ENCODE measurements at regions not wholly inside any gene's neighbourhood (a gene's known extent, or its start where the extent isn't known, plus 50 kb on each side); places are given as distances from the start of the nearest gene placed in this dataset.
"Not testable (repeated sequence)": the region's sequence is repeated elsewhere in the genome, so short reads cannot be mapped to it uniquely, and the experiment has no call there.

DNA sequence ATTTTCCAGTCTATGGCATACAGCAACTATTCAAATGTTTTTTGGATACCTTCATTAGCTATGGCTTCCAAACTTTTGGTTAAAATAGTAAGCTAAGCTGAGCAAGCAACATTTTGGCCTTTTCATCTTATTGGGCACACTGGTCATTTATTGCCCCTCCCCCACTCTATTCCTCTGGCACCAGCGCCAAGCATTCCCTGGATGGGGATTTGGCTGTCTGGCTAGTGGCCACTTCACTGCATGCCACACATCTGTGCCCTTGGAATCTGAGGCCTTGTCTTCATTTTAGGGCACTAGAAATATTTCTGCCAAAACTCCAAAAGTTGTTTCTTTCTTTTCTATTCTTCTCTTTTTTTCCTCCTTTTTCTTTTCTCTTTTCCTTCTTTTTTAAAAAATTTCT is 305.8 kb upstream of the POTED start:
- DNase-seq, H3K9me3 ChIP-seq, H3K36me3 ChIP-seq, H3K4me3 ChIP-seq, H3K27me3 ChIP-seq: not testable (repeated sequence)

DNA sequence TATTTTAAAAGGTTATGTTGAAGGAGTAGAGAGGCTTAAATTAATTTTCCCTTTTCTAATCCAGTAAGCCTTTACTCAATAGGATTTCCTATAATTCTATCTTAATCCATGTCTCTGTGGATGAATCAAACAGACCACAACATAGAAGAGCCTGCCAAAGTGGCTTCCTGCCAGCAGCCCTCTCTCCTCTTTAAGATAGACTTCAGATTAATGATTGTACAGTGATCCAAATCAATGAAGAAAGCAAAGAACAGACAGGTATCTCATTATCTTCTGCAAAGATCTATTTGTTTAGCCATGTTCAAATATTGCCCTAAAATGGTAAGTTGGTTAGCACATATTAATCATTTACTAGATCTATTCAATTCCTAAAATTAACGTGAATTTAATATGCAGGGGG is 304.7 kb upstream of the POTED start:
- not testable (repeated sequence) for H3K27me3 ChIP-seq, DNase-seq, H3K36me3 ChIP-seq, H3K4me3 ChIP-seq, H3K9me3 ChIP-seq

DNA sequence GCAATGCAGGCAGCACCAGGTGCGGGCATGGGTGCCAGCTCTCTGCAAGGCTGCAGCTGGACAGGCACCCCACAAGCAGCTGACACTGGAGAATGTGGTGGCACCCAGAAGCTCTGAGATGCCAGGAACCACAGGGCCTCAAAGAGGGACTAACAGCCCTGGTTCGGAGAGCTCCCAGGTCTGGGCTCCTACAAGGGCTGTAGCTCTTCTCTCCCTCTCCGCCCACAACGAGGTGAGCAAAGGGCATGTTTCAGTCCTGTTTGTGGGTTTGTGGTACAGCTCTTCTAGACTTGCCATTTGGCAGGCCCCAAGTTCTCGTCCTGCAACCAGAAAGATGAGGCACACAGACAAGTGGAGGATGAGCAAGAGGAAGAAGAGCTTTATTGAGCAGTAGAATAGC is 299.5 kb upstream of the POTED start:
- not testable (repeated sequence) for DNase-seq, H3K36me3 ChIP-seq, H3K9me3 ChIP-seq, H3K27me3 ChIP-seq, H3K4me3 ChIP-seq

DNA sequence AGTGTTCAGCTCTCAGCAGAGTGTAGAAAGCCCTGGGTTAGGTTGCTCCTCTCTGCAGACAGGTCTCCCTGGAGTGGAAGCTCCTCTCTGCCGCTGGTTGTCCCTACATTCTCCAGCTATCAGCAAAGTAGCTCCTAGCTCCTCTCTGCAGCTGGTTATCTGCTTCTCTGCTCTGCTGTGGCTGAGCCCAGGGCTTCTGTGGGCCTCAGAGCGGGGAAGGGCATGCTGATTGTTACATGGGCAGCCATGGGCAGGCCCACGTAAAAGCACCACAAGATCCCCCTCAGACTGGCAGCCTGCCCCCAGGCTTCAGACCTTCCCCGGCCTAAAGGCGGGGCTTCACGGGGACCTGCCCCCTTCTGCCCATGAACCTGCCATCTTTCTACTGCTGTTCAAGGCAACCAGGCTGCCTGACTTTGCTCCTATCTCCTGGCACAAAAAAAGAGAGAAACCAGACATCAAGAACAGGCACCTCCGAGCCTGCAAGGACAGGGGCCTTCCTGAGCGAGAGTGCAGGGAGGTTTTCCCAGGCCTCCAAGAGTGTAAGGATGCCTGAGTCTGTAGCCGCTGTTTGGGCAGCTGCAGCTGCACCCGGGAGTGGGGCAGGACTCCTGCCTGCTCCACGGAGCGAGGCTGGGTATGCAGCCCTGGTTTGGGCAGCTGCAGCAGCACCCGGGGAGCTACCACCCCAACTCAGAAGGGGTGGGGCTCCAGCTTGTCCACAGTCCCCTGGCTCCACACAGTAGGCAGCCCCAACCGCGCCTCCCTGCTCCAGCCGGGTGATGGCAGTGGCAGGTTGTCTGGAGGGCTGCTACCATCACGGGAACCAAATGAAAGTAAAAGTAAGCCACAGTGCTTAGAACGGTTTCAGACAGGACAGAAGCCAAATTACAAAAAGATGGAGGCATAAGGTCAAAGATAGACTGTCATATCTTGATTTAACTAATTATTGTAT is 298.7 kb upstream of the POTED start:
- H3K27me3 ChIP-seq, H3K9me3 ChIP-seq, H3K36me3 ChIP-seq: not testable (repeated sequence)
- DNase-seq, result peak; percentile 69
- H3K4me3 ChIP-seq, result peak overlapping the region; percentile 24; the same call in 1 of the 2 replicates

DNA sequence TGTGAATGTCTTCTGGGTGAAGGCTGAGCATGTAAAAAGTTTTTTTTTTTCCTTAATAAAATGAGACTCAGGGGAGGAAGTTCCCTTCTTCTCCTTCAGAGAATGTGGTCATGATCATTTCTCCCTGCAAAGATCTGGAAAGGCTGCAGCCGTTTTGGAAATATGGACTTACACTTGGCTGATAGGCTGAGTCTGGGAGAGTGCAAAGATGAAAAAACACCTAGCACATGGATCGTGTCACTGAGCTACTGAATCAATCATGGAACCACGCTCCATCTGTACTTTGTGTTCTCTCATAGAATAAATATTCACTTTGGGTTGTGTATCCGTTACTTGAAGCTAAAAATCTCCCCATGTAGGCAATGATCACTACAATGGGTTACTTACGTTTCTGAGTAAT is 290.9 kb upstream of the POTED start:
- H3K36me3 ChIP-seq, H3K9me3 ChIP-seq, DNase-seq, H3K27me3 ChIP-seq, H3K4me3 ChIP-seq: not testable (repeated sequence)

DNA sequence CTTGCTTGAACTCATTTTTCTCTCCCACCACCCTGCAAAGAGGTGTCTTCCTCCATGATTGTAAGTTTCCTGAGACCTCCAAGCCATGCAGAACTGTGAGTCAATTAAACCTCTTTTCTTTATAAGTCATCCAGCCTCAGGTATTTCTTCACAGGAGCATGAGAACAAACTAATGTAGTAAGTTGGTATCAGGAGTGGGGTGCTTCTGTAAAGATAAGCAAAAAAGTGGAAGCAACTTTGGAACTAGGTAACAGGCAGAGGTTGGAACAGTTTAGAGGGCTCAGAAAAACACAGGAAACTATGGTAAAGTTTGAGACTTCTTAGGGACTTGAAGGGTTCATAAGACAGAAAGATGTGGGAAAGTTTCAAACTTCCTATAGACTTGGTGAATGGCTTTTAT is 287.7 kb upstream of the POTED start:
- not testable (repeated sequence) for H3K4me3 ChIP-seq, H3K9me3 ChIP-seq, DNase-seq, H3K36me3 ChIP-seq, H3K27me3 ChIP-seq

DNA sequence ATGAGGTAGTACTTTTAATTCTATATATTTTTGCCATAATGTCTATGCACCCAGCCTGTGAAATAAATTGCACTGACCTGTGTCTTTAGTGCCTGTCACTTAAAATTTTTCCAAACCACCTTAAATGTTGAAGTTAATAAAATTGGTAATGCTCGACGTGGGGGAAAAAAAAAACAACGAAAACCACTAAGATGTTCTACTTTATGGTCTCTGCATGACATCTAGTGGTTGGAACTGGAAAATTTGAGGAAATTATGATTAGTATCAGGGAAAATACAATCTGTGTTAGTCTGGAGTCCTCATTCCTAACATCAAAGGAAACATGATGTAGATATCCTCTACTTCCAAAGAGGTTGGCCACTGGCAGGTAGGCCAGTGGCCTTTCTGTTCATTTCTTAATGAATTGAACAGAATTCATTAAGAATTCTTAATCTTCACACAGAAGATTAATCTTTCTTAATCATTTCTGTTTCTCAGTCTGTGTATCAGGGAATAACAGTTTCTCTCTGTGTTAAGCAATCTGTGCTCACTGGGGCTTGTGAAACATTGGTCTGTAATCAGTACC is 268.8 kb upstream of the POTED start:
- H3K27me3 ChIP-seq, H3K9me3 ChIP-seq, H3K4me3 ChIP-seq, H3K36me3 ChIP-seq, DNase-seq: not testable (repeated sequence)

DNA sequence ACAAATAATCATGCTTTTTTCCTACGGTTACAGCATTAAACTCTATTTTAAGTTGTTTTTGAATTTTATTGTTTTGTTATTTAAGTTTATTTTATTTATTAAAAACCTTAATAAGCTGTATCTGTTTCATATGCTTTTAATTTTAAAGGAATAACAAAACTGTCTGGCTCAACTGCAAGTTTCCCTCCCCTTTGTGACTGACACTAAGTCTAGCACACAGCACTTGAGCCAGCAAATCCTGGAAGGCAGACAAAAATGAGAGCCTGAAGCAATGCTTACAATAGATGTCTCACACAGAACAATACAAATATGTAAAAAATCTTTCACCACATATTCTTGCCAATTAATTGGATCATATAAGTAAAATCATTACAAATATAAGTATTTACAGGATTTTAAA is 258.1 kb upstream of the POTED start:
- DNase-seq, result peak; percentile 77
- H3K36me3 ChIP-seq, H3K9me3 ChIP-seq, H3K4me3 ChIP-seq, H3K27me3 ChIP-seq: not testable (repeated sequence)

DNA sequence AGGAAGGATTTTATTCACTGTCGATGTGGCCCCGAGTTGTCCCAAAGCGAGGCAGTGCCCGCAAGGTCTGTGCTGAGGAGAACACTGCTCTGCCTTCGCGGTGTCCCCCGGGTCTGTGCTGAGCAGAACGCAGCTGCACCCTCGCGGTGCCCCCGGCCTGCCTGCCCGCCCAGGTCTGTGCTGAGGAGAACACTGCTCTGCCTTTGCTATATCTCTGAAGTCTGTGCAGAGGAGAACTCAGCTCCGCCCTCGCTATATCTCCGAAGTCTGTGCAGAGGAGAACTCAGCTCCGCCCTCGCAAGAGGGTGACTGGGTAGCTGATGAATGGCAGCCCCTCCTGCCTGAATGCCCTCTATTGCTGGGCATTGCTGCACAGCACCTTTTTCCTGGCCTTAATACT is 249.4 kb upstream of the POTED start:
- H3K4me3 ChIP-seq, H3K9me3 ChIP-seq, H3K36me3 ChIP-seq, DNase-seq, H3K27me3 ChIP-seq: not testable (repeated sequence)

DNA sequence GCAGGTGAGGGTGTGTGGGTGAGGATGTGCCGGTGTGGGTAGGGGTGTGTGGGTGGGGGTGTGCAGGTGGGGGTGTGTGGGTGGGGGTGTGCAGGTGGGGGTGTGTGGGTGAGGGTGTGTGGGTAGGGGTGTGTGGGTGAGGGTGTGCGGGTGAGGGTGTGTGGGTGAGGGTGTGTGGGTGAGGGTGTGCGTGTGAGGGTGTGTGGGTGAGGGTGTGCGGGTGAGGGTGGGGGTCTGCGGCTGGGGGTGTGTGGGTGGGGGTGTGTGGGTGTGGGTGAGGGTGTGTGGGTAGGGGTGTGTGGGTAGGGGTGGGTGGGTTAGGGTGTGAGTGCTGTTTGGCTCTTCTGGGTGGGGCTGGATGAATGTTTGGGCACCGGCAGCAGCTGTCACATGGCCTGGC is 241.4 kb upstream of the POTED start:
- no peaks in the 10 kb centered on the region for H3K36me3 ChIP-seq
- DNase-seq, result no peak
- no peaks in the 10 kb centered on the region for H3K27me3 ChIP-seq
- no peaks in the 10 kb centered on the region for H3K9me3 ChIP-seq
- no peak overlapping the region for H3K4me3 ChIP-seq

DNA sequence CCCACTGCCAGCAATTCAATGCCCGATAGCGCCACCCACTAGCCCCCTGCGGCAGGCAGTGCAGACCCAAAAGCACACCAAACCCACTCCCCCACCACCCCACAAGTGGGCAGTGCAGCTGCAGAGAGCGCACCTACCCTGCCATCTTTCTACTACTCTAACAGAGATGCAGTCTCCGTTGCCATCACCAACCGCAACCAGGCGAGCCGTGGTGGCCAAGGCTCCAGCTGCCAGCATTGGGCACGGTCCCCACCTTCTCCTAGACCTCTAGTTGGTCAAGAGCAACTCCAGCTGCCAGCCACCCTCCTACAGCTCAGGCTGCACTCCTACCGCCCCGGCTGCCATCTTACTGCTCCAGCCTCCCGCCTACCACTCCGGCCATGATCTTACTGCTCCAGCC is 236.9 kb upstream of the POTED start:
- H3K4me3 ChIP-seq, DNase-seq, H3K9me3 ChIP-seq, H3K36me3 ChIP-seq, H3K27me3 ChIP-seq: not testable (repeated sequence)

DNA sequence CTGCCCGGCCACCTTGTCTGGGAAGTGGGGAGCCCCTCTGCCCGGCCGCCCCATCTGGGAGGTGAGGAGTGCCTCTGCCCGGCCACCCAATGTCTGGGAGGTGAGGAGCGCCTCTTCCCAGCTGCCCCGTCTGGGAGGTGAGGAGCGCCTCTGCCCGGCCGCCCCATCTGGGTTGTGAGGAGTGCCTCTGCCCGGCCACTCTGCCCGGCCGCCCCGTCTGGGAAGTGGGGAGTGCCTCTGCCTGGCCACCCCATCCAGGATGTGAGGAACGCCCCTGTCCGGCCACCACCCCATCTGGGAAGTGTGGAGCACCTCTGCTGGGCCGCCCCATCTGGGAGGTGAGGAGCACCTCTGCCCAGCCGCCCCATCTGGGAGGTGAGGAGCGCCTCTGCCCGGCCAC is 230.6 kb upstream of the POTED start:
- not testable (repeated sequence) for H3K27me3 ChIP-seq, H3K4me3 ChIP-seq, DNase-seq, H3K36me3 ChIP-seq, H3K9me3 ChIP-seq

DNA sequence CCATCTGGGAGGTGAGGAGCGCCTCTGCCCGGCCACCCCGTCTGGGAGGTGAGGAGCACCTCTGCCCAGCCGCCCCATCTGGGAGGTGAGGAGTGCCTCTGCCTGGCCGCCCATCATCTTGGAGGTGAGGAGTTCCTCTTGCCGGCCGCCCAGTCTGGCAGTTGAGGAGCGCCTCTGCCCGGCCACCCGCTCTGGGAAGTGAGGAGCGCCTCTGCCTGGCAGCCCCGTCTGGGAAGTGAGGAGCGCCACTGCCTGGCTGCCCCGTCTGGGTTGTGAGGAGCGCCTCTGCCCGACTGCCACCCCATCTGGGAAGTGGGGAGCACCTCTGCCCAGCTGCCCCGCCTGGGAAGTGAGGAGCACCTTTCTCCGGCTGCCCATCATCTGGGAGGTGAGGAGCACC is 230.0 kb upstream of the POTED start:
- H3K36me3 ChIP-seq, H3K4me3 ChIP-seq, H3K27me3 ChIP-seq, DNase-seq, H3K9me3 ChIP-seq: not testable (repeated sequence)

DNA sequence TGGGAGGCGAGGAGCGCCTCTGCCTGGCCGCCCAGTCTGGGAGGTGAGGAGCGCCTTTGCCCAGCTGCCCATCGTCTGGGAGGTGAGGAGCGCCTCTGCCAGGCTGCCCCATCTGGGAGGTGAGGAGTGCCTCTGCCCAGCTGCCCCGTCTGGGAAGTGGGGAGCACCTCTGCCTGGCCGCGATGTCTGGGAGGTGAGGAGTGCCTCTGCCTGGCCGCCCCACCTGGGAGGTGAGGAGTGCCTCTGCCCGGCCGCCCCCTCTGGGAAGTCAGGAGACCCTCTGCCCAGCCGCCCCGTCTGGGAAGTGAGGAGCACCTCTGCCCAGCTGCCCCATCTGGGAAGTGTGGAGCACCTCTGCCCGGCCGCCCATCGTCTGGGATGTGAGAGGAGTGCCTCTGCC is 229.0 kb upstream of the POTED start:
- not testable (repeated sequence) for DNase-seq, H3K27me3 ChIP-seq, H3K4me3 ChIP-seq, H3K36me3 ChIP-seq, H3K9me3 ChIP-seq

DNA sequence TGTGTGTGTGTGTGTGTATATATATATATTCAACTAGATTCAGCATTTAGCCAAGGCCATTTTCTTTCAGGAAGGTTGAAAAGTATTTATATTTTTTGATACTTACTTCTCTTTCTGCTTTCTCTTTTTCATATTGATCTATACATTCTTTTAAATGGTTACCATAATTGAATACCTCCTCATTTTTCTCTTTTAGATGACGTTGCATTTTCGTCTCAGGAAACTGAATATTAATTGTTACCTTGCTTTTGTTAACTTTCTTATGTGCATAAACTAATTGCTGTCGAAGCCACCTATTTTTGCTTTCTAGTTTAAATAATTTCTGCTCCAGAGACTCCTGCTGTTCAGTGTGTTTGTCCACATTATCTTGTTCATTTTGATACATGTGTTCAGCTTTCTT is 225.4 kb upstream of the POTED start:
- DNase-seq, H3K27me3 ChIP-seq, H3K4me3 ChIP-seq, H3K36me3 ChIP-seq, H3K9me3 ChIP-seq: not testable (repeated sequence)

DNA sequence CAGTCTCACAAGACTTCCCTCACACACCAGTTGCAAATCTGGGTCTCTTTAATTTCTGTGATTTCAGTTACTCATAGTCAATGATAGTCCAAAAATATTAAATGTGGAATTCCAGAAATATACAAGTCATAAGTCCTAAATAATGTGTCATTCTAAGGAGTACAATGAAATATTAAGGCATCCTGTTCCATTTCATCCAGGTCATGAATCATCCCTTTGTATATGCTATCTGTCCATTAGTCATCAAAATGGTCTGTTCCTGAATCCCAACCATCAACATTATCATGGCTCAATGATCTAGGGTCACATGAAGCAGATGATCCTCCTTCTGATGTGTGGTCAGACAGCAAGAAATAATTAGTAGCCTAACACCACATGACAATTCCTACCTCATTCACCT is 200.4 kb upstream of the POTED start:
- H3K27me3 ChIP-seq, H3K4me3 ChIP-seq, H3K36me3 ChIP-seq, H3K9me3 ChIP-seq: not testable (repeated sequence)
- DNase-seq, result peak; percentile 1

DNA sequence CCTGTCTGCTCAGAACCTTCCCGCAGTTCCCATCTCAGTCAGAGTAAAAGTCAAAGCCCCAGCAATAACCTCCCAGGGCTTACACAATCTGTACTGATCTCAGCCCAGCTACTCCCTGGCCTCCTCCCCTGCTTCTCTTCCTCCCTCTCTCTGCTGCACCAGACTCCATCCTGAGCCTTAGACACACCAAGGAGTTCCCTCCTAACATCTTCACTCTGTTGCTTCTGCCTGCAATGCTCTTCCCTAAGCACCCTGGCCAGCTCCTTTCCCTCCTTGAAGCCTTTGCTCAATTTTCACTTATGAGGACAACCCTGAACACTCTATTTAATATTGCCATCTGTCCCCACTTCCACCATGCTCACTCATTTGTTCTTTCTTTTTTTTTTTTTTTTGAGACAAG is 173.7 kb upstream of the POTED start:
- not testable (repeated sequence) for H3K27me3 ChIP-seq, DNase-seq, H3K4me3 ChIP-seq, H3K36me3 ChIP-seq, H3K9me3 ChIP-seq

DNA sequence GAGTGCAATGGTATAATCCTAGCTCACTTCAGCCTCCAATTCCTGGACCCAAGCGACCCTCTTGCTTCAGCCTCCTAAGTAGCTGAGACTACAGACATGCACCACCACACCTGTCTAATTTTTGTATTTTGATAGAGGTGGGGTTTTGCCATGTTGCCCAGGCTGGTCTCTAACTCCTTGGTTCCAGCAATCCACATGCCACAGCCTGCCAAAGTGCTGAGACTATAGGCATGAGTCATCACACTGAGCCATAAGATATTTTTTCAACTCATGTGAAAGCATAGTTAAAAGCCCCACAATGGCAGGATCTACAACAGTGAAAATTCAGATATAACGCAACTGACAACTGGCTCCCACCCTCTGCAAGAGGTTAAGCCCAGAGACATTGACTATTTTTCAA is 161.8 kb upstream of the POTED start:
- not testable (repeated sequence) for H3K9me3 ChIP-seq, H3K36me3 ChIP-seq, H3K27me3 ChIP-seq, H3K4me3 ChIP-seq
- DNase-seq, result peak; percentile 56
